ENCODE measurements at regions not wholly inside any gene's neighbourhood (a gene's known extent, or its start where the extent isn't known, plus 50 kb on each side); places are given as distances from the start of the nearest gene placed in this dataset.
"Not testable (repeated sequence)": the region's sequence is repeated elsewhere in the genome, so short reads cannot be mapped to it uniquely, and the experiment has no call there.

DNA sequence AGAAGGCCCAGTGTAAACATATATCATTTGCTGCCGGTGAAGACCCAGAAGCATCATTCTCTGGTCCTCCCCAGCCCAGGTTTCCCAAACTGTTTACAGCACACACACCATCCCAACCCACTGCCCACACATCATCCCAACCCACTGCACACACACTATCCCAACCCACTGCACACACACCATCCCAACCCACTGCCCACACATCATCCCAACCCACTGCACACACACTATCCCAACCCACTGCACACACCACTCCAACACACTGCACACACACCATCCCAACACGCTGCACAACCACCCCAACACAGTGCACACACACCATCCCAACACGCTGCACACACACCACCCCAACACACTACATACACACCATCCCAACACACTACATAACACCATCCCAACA lies 608.4 kb downstream of the ACTL7B start:
- TF ChIP-seq, protein P1, sequence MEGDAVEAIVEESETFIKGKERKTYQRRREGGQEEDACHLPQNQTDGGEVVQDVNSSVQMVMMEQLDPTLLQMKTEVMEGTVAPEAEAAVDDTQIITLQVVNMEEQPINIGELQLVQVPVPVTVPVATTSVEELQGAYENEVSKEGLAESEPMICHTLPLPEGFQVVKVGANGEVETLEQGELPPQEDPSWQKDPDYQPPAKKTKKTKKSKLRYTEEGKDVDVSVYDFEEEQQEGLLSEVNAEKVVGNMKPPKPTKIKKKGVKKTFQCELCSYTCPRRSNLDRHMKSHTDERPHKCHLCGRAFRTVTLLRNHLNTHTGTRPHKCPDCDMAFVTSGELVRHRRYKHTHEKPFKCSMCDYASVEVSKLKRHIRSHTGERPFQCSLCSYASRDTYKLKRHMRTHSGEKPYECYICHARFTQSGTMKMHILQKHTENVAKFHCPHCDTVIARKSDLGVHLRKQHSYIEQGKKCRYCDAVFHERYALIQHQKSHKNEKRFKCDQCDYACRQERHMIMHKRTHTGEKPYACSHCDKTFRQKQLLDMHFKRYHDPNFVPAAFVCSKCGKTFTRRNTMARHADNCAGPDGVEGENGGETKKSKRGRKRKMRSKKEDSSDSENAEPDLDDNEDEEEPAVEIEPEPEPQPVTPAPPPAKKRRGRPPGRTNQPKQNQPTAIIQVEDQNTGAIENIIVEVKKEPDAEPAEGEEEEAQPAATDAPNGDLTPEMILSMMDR (IDR thresholded peaks at IDR 0.05; ENCODE audit: insufficient read depth, low read depth, low read length), result not testable (repeated sequence)
- TF ChIP-seq EZH2 (IDR thresholded peaks at IDR 0.05; ENCODE audit: insufficient read depth, low read length), result not testable (repeated sequence)

Data from astrocyte (in vitro differentiated cells and primary cell).